GM19035 (cell line): ENCODE measurements at regions not wholly inside any gene's neighbourhood (a gene's known extent, or its start where the extent isn't known, plus 50 kb on each side); places are given as distances from the start of the nearest gene placed in this dataset.
"Not testable (repeated sequence)": the region's sequence is repeated elsewhere in the genome, so short reads cannot be mapped to it uniquely, and the experiment has no call there.

Experiments used
- ATAC-seq: cut with Tn5 transposase; IDR thresholded peaks from one replicate; pipeline ENCODE4 v1.9.1; 2021; ENCODE audit not compliant: unreplicated experiment

- no peak for ATAC-seq
Measured at GRCh38 chr7:68125168-68125567, 1128.5 kb downstream of the TYW1 start.

- ATAC-seq, result no peak
Measured at GRCh38 chr7:68133045-68133444, 1136.4 kb downstream of the TYW1 start.

- ATAC-seq, result no peak
Measured at GRCh38 chr7:68143345-68143744, 1146.7 kb downstream of the TYW1 start.

- no peak for ATAC-seq
Measured at GRCh38 chr7:68146983-68147382, 1150.3 kb downstream of the TYW1 start.

- no peak for ATAC-seq
Measured at GRCh38 chr7:68147614-68148238, 1151.1 kb downstream of the TYW1 start.

- no peak for ATAC-seq
Measured at GRCh38 chr7:68148440-68148839, 1151.8 kb downstream of the TYW1 start.

- ATAC-seq, result no peak
Measured at GRCh38 chr7:68152205-68152604, 1155.6 kb downstream of the TYW1 start.

- no peak for ATAC-seq
Measured at GRCh38 chr7:68155676-68156075, 1159.0 kb downstream of the TYW1 start.

- no peak for ATAC-seq
Measured at GRCh38 chr7:68158686-68159295, 1162.2 kb downstream of the TYW1 start.

GRCh38 chr7:68162712-68163111, 1166.1 kb downstream of the TYW1 start:
- no peak for ATAC-seq

GRCh38 chr7:68166525-68166924, 1169.9 kb downstream of the TYW1 start:
- ATAC-seq, result no peak

GRCh38 chr7:68173513-68173912, 1176.9 kb downstream of the TYW1 start:
- no peak for ATAC-seq

GRCh38 chr7:68176974-68177373, 1180.3 kb downstream of the TYW1 start:
- ATAC-seq, result no peak

- no peak for ATAC-seq
Measured at GRCh38 chr7:68180761-68181160, 1184.1 kb downstream of the TYW1 start.

- ATAC-seq, result no peak
Measured at GRCh38 chr7:68183176-68183575, 1186.5 kb downstream of the TYW1 start.

- ATAC-seq, result no peak
Measured at GRCh38 chr7:68185631-68186456, 1189.2 kb downstream of the TYW1 start.

GRCh38 chr7:68187532-68187931, 1190.9 kb downstream of the TYW1 start:
- no peak for ATAC-seq

GRCh38 chr7:68192941-68193340, 1196.3 kb downstream of the TYW1 start:
- ATAC-seq, result no peak

GRCh38 chr7:68195642-68196041, 1199.0 kb downstream of the TYW1 start:
- not testable (repeated sequence) for ATAC-seq

- no peak for ATAC-seq
Measured at GRCh38 chr7:68200051-68200670, 1203.5 kb downstream of the TYW1 start.

GRCh38 chr7:68203251-68203650, 1206.6 kb downstream of the TYW1 start:
- no peak for ATAC-seq

GRCh38 chr7:68205826-68206225, 1209.2 kb downstream of the TYW1 start:
- no peak for ATAC-seq
